ENCODE measurements at regions not wholly inside any gene's neighbourhood (a gene's known extent, or its start where the extent isn't known, plus 50 kb on each side); places are given as distances from the start of the nearest gene placed in this dataset.

- H3K4me1 ChIP-seq: no peaks in the 10 kb centered on the region
- no peak for TF ChIP-seq EZH2phosphoT487 (IDR thresholded peaks at IDR 0.05)
- TF ChIP-seq CTCF (IDR thresholded peaks at IDR 0.05): no peak
- no peak for TF ChIP-seq EZH2 (IDR thresholded peaks at IDR 0.05)
- Mint-ChIP-seq H3K9me3 (peaks cover 3% of the 10 kb centered on the region), H3K27me3 (ENCODE audit: insufficient read depth, low read depth) (peaks cover 2% of the 10 kb centered on the region), H3K36me3 (no peaks in the 10 kb centered on the region), H3K4me3 (no peak overlapping the region), H3K4me1 (peaks cover 5% of the 10 kb centered on the region), H3K27ac (no peak overlapping the region)
- DNase-seq (ENCODE audit: low spot score): peak; percentile 50
- no peaks in the 10 kb centered on the region for H3K36me3 ChIP-seq
- H3K9ac ChIP-seq: no peak overlapping the region
- no peaks in the 10 kb centered on the region for H3K79me2 ChIP-seq (ENCODE audit: low read depth)
- no peak overlapping the region for H3K27ac ChIP-seq
- H4K20me1 ChIP-seq (ENCODE audit: low read depth): no peaks in the 10 kb centered on the region
- H3K4me3 ChIP-seq: no peak overlapping the region
- H3K4me2 ChIP-seq: no peak overlapping the region
- no peaks in the 10 kb centered on the region for H3K27me3 ChIP-seq
- no peaks in the 10 kb centered on the region for H3K9me3 ChIP-seq (ENCODE audit: low read depth)
- H3F3A ChIP-seq (ENCODE audit: low read depth): peaks cover 5% of the 10 kb centered on the region
- H2AFZ ChIP-seq (replicated peaks): peak overlapping the region; percentile 52
Observed at GRCh38 chr11:95465887-95466286, 234.9 kb upstream of the SESN3 start.

- Histone ChIP-seq H3K27me3 (no peaks in the 10 kb centered on the region), H3K9me3 (ENCODE audit: low read depth) (no peaks in the 10 kb centered on the region), H3K27ac (no peak overlapping the region), H3K4me3 (no peak overlapping the region), H3F3A (ENCODE audit: low read depth) (peaks cover 5% of the 10 kb centered on the region), H3K4me2 (no peak overlapping the region), H3K79me2 (ENCODE audit: low read depth) (no peaks in the 10 kb centered on the region), H3K36me3 (no peaks in the 10 kb centered on the region), H4K20me1 (ENCODE audit: low read depth) (no peaks in the 10 kb centered on the region), H2AFZ (replicated peaks) (no peak overlapping the region), H3K9ac (no peak overlapping the region), H3K4me1 (no peaks in the 10 kb centered on the region)
- no peak for TF ChIP-seq EZH2phosphoT487 (IDR thresholded peaks at IDR 0.05)
- TF ChIP-seq EZH2 (IDR thresholded peaks at IDR 0.05): no peak
- TF ChIP-seq CTCF (IDR thresholded peaks at IDR 0.05): no peak
- Mint-ChIP-seq H3K9me3 (peaks cover 2% of the 10 kb centered on the region), H3K4me3 (no peak overlapping the region), H3K4me1 (peaks cover 5% of the 10 kb centered on the region), H3K27me3 (ENCODE audit: insufficient read depth, low read depth) (peaks cover 4% of the 10 kb centered on the region), H3K27ac (no peak overlapping the region), H3K36me3 (no peaks in the 10 kb centered on the region)
- DNase-seq (ENCODE audit: low spot score): no peak
Observed at GRCh38 chr11:95461858-95462257, 230.9 kb upstream of the SESN3 start.

- Histone ChIP-seq H3K79me2 (ENCODE audit: low read depth) (no peaks in the 10 kb centered on the region), H3K9ac (no peak overlapping the region), H3K36me3 (no peaks in the 10 kb centered on the region), H3F3A (ENCODE audit: low read depth) (peaks cover 5% of the 10 kb centered on the region), H3K27ac (no peak overlapping the region), H3K9me3 (ENCODE audit: low read depth) (no peaks in the 10 kb centered on the region), H2AFZ (replicated peaks) (no peak overlapping the region), H3K4me3 (no peak overlapping the region), H4K20me1 (ENCODE audit: low read depth) (no peaks in the 10 kb centered on the region), H3K4me1 (no peaks in the 10 kb centered on the region), H3K4me2 (no peak overlapping the region), H3K27me3 (no peaks in the 10 kb centered on the region)
- no peak for DNase-seq (ENCODE audit: low spot score)
- TF ChIP-seq EZH2phosphoT487 (IDR thresholded peaks at IDR 0.05) (no peak), EZH2 (IDR thresholded peaks at IDR 0.05) (no peak), CTCF (IDR thresholded peaks at IDR 0.05) (no peak)
- peaks cover 2% of the 10 kb centered on the region for H3K9me3 Mint-ChIP-seq
- no peak overlapping the region for H3K4me3 Mint-ChIP-seq
- peaks cover 4% of the 10 kb centered on the region for H3K27me3 Mint-ChIP-seq (ENCODE audit: insufficient read depth, low read depth)
- no peak overlapping the region for H3K27ac Mint-ChIP-seq
- H3K36me3 Mint-ChIP-seq: no peaks in the 10 kb centered on the region
- peaks cover 5% of the 10 kb centered on the region for H3K4me1 Mint-ChIP-seq
Observed at GRCh38 chr11:95461348-95461747, 230.3 kb upstream of the SESN3 start.
